ENCODE measurements at regions not wholly inside any gene's neighbourhood (a gene's known extent, or its start where the extent isn't known, plus 50 kb on each side); places are given as distances from the start of the nearest gene placed in this dataset.

DNA sequence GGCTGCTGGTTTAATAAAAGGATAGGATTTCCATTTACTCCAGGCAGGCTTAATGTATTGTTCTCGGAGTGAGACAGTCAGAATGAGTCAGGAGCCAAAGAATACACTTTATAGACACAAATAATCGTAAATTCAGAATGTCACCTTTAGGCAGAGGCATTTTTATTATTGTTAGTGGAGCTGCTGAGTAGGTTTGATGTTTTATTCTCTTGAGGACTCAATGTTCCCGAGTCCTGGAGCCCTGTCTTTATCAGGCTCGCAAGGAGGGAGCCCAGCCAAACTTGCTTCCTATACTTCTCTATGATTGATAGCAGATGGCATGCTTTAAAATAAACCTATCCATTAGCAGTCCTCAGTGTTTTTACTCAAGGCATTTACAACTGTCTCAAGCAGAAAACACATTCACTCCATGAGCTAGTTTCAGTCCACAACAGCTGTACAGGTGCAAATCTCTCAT lies 492.3 kb upstream of the ZEB2 start:
- H3K27ac ChIP-seq (replicated peaks): no peak overlapping the region
- H3K27me3 ChIP-seq (ENCODE audit: insufficient read depth, poor library complexity, severe bottlenecking): no peaks in the 10 kb centered on the region
- no peak for DNase-seq (ENCODE audit: low read depth in 1 of 2, low spot score in 1 of 2)
- no peak for TF ChIP-seq GABPA (IDR thresholded peaks at IDR 0.05; ENCODE audit: low read depth)
- TF ChIP-seq, protein P1, sequence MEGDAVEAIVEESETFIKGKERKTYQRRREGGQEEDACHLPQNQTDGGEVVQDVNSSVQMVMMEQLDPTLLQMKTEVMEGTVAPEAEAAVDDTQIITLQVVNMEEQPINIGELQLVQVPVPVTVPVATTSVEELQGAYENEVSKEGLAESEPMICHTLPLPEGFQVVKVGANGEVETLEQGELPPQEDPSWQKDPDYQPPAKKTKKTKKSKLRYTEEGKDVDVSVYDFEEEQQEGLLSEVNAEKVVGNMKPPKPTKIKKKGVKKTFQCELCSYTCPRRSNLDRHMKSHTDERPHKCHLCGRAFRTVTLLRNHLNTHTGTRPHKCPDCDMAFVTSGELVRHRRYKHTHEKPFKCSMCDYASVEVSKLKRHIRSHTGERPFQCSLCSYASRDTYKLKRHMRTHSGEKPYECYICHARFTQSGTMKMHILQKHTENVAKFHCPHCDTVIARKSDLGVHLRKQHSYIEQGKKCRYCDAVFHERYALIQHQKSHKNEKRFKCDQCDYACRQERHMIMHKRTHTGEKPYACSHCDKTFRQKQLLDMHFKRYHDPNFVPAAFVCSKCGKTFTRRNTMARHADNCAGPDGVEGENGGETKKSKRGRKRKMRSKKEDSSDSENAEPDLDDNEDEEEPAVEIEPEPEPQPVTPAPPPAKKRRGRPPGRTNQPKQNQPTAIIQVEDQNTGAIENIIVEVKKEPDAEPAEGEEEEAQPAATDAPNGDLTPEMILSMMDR (IDR thresholded peaks at IDR 0.05; ENCODE audit: insufficient read depth, low read length): no peak
- TF ChIP-seq, protein P2, sequence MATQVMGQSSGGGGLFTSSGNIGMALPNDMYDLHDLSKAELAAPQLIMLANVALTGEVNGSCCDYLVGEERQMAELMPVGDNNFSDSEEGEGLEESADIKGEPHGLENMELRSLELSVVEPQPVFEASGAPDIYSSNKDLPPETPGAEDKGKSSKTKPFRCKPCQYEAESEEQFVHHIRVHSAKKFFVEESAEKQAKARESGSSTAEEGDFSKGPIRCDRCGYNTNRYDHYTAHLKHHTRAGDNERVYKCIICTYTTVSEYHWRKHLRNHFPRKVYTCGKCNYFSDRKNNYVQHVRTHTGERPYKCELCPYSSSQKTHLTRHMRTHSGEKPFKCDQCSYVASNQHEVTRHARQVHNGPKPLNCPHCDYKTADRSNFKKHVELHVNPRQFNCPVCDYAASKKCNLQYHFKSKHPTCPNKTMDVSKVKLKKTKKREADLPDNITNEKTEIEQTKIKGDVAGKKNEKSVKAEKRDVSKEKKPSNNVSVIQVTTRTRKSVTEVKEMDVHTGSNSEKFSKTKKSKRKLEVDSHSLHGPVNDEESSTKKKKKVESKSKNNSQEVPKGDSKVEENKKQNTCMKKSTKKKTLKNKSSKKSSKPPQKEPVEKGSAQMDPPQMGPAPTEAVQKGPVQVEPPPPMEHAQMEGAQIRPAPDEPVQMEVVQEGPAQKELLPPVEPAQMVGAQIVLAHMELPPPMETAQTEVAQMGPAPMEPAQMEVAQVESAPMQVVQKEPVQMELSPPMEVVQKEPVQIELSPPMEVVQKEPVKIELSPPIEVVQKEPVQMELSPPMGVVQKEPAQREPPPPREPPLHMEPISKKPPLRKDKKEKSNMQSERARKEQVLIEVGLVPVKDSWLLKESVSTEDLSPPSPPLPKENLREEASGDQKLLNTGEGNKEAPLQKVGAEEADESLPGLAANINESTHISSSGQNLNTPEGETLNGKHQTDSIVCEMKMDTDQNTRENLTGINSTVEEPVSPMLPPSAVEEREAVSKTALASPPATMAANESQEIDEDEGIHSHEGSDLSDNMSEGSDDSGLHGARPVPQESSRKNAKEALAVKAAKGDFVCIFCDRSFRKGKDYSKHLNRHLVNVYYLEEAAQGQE (IDR thresholded peaks at IDR 0.05; ENCODE audit: insufficient replicate concordance, low read depth): no peak
- no peak for TF ChIP-seq POLR2AphosphoS5 (IDR thresholded peaks at IDR 0.05; ENCODE audit: low read depth)
- TF ChIP-seq SPI1 (IDR thresholded peaks at IDR 0.05; ENCODE audit: borderline replicate concordance, low read depth): no peak
- H3K4me3 ChIP-seq (replicated peaks; ENCODE audit: insufficient read depth, low read length): no peak overlapping the region

DNA sequence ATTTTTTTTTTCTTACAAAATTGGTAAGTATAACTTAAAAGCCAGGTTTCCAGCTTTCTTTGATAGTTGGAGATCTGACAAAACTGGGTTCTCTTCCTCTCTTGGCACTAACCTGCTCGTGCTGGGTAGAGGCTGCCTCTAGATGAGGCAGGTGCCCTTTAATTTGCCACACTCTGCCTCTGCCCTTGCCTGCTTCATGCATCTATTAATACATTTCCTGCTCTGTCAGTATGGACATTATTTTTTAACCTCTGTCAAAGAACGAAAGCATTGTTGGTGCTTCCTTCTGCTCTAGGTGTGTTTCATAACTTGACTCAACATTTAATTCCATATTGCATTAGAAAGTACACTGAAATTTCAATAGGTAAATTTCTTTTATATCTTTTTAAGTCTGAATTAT lies 490.7 kb upstream of the ZEB2 start:
- no peak overlapping the region for H3K27ac ChIP-seq (replicated peaks)
- TF ChIP-seq SPI1 (IDR thresholded peaks at IDR 0.05; ENCODE audit: borderline replicate concordance, low read depth) (no peak), POLR2AphosphoS5 (IDR thresholded peaks at IDR 0.05; ENCODE audit: low read depth) (no peak), GABPA (IDR thresholded peaks at IDR 0.05; ENCODE audit: low read depth) (no peak)
- TF ChIP-seq, protein P1 (IDR thresholded peaks at IDR 0.05; ENCODE audit: insufficient read depth, low read length): no peak
- TF ChIP-seq, protein P2 (IDR thresholded peaks at IDR 0.05; ENCODE audit: insufficient replicate concordance, low read depth): no peak
- no peak for DNase-seq (ENCODE audit: low read depth in 1 of 2, low spot score in 1 of 2)
- H3K27me3 ChIP-seq (ENCODE audit: insufficient read depth, poor library complexity, severe bottlenecking): no peaks in the 10 kb centered on the region
- no peak overlapping the region for H3K4me3 ChIP-seq (replicated peaks; ENCODE audit: insufficient read depth, low read length)

DNA sequence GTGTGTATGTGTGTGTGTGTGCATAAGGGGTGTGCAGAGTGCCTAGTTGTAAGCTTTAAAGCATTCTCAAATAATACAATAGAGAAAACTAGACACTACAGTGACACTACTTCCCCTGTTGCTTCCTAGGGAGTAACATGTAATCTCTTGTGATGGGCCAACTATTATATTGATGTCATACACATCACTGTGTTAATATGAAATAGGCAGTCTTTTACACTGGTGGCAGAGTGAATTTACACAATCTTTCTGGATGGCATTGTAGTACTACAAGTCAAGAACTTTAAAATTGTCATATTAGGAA lies 488.0 kb upstream of the ZEB2 start:
- TF ChIP-seq SPI1 (IDR thresholded peaks at IDR 0.05; ENCODE audit: borderline replicate concordance, low read depth): no peak
- TF ChIP-seq, protein P1 (IDR thresholded peaks at IDR 0.05; ENCODE audit: insufficient read depth, low read length): no peak
- TF ChIP-seq GABPA (IDR thresholded peaks at IDR 0.05; ENCODE audit: low read depth): no peak
- TF ChIP-seq POLR2AphosphoS5 (IDR thresholded peaks at IDR 0.05; ENCODE audit: low read depth): no peak
- TF ChIP-seq, protein P2 (IDR thresholded peaks at IDR 0.05; ENCODE audit: insufficient replicate concordance, low read depth): no peak
- no peaks in the 10 kb centered on the region for H3K27me3 ChIP-seq (ENCODE audit: insufficient read depth, poor library complexity, severe bottlenecking)
- H3K27ac ChIP-seq (replicated peaks): no peak overlapping the region
- DNase-seq (ENCODE audit: low read depth in 1 of 2, low spot score in 1 of 2): no peak
- no peak overlapping the region for H3K4me3 ChIP-seq (replicated peaks; ENCODE audit: insufficient read depth, low read length)

Data from HL-60 (cell line).